T47D (cell line): ENCODE measurements at regions not wholly inside any gene's neighbourhood (a gene's known extent, or its start where the extent isn't known, plus 50 kb on each side); places are given as distances from the start of the nearest gene placed in this dataset.

Source experiments
- DNase-seq, 2 experiments: peaks; one replicate each; pipeline versions ENCODE4 v3.0.0 to v3.0.0-alpha.2; 2011 to 2012; ENCODE audit warnings: low read depth in 1 of 2, low spot score in 1 of 2
- JUND ChIP-seq: IDR thresholded peaks from 2 replicates; pipeline ENCODE4 v1.6.1; 2012; ENCODE audit warnings: low read depth
- in situ Hi-C: cut with HindIII; loops from 2 replicates; pipeline ENCODE4 v1.10.0; 2016; ENCODE audit warnings: low sequenced_read_pairs, low pct_unique_long_range_greater_than_20kb

DNA sequence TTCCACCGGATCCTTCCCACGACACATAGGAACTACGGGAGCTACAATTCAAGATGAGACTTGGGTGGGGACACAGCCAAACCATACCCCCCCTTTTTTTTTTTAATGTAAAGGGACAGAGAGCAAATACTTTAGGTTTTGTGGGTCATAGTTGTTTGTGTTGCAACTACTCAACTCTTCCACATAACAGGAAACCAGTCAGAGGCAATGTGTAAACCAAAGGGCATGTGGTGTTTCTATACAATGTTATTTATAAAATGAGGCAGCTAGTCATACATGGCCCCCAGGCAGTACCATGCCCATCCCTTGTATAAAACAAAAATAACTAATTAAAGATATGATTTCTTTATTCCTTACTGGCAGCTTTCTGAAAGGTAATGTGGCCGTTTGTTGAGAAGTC lies 845.4 kb upstream of the ADAMTS5 start:
- in situ Hi-C loops = no loop called here
- DNase-seq = no peak
- TF ChIP-seq JUND = no peak

- TF ChIP-seq JUND = no peak
- in situ Hi-C loops = no loop called here
- DNase-seq = no peak
Measured at GRCh38 chr21:27808923-27809322, 842.0 kb upstream of the ADAMTS5 start.

DNA sequence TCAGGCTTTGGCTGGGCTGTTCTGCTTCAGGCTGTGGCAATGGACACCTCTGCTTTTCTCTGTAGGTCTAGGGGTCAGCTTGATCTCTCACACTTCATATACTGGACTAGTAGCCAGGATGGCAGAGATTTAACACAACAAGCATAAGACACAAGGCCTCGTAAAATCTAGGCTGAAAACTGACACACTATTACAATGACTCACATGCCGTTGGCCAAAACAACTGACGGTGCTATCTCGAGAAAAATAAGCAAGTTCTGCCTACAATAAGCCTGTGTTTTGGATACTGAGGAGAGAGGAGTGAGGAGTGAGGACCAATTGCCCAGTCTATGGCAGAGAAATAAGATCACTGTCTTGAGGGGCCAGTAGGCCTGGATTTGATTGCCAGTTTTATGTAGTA lies 840.7 kb upstream of the ADAMTS5 start:
- no peak for TF ChIP-seq JUND
- in situ Hi-C loops = no loop called here
- DNase-seq = no peak

- TF ChIP-seq JUND = no peak
- no peak for DNase-seq
- in situ Hi-C loops = no loop called here
Measured at GRCh38 chr21:27806281-27806680, 839.4 kb upstream of the ADAMTS5 start.

DNA sequence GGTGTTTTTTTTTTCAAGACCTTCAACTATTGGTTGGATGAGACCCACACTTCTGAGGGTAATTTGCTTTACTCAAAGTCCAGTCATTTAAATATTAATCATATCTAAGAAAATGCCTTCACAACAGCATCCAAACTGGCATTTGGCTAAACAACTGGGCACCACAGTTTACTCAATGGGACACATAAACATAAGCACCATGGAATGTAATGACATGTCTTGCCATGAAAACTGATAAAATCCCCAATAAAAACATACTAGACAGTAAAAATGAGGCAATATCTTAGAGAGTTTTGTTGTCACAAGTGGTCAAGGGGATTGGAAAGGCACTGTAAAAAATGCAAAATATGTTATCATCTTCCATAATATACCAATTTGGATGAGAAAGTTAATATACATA lies 838.8 kb upstream of the ADAMTS5 start:
- in situ Hi-C loops = no loop called here
- DNase-seq = no peak
- no peak for TF ChIP-seq JUND

- peak in 1 of 2 experiments; percentile 15 for DNase-seq
- in situ Hi-C loops = no loop called here
- no peak for TF ChIP-seq JUND
Measured at GRCh38 chr21:27804515-27804914, 837.6 kb upstream of the ADAMTS5 start.

- in situ Hi-C loops = no loop called here
- no peak for DNase-seq
- TF ChIP-seq JUND = no peak
Measured at GRCh38 chr21:27803571-27803970, 836.7 kb upstream of the ADAMTS5 start.

GRCh38 chr21:27802816-27803475 lies 836.1 kb upstream of the ADAMTS5 start:
- in situ Hi-C loops = no loop called here
- peak in 1 of 2 experiments; percentile 67 for DNase-seq
- TF ChIP-seq JUND = no peak

- in situ Hi-C loops = no loop called here
- DNase-seq = no peak
- no peak for TF ChIP-seq JUND
Measured at GRCh38 chr21:27799861-27800260, 833.0 kb upstream of the ADAMTS5 start.

DNA sequence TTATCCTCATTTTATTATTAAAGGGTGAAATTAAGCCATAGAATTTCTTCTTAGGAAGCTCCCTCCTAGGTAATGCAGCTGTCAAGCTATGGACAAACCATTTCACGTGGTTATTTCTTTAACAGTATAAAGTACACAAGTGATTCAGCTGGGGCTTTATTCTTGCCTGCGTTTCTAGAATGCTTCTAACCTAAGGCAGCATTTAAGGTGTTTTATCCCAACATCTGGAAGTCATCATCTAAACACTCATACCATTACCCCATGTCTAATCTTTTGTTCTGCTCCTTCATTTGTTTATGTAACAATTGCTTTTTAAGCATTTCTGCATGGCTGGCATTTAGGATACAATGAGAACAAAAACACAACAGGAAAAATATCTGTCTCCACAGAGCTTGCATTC lies 829.2 kb upstream of the ADAMTS5 start:
- no peak for DNase-seq
- in situ Hi-C loops = no loop called here
- TF ChIP-seq JUND = no peak

DNA sequence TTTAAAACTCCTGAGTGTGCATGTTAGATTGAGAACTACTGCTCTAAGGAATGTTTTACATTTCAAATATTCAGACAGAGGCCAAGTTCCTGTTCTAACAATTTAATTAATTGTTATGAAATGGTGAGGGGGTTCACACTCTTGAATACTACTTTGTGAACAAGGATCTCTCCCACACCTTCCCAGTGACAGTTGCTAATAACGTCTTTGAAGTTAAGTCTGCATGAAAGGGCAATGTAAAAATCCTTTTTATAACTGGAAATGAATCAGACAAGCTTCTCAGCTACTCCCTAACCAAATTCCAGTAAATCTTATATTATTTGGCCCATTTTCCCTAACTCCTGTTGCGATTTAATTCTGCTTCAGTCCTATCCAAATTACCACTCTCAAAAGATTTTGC lies 828.5 kb upstream of the ADAMTS5 start:
- TF ChIP-seq JUND = no peak
- in situ Hi-C loops = no loop called here
- no peak for DNase-seq

- TF ChIP-seq JUND = no peak
Measured at GRCh38 chr21:27793901-27794300, 827.0 kb upstream of the ADAMTS5 start.

GRCh38 chr21:27787046-27787445 lies 820.2 kb upstream of the ADAMTS5 start:
- in situ Hi-C loops = no loop called here
- no peak for TF ChIP-seq JUND
- no peak for DNase-seq

More at GRCh38 chr21:27793901-27794300, 827.0 kb upstream of the ADAMTS5 start:
- in situ Hi-C loops = no loop called here
- no peak for DNase-seq

DNA sequence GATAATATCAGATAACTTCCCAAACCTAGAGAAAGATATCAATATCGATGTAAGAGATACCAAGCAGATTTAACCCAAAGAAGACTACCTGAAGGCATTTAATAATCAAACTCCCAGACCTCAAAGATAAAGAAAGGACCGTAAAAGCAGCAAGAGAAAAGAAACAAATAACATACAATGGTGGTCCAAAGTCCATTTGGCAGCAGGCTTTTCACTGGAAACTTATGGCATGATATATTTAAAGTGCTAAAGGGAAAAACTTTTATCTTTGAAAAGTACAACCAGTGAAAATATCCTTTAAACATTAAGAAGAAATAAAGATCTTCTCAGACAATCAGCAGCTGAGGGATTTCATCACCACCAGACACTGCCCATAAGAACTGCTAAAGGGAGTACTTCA lies 812.7 kb upstream of the ADAMTS5 start:
- DNase-seq = no peak
- no peak for TF ChIP-seq JUND
- in situ Hi-C loops = no loop called here
